ENCODE measurements at regions not wholly inside any gene's neighbourhood (a gene's known extent, or its start where the extent isn't known, plus 50 kb on each side); places are given as distances from the start of the nearest gene placed in this dataset.

- TF ChIP-seq CTCF (conservative IDR thresholded peaks at IDR 0.05; ENCODE audit: low read length) (no peak), EZH2phosphoT487 (IDR thresholded peaks at IDR 0.05; ENCODE audit: borderline replicate concordance, low read depth, low read length) (no peak)
Measured at GRCh38 chr9:88645172-88645878, 110.3 kb downstream of the NXNL2 start.

All from OCI-LY7 (cell line).